ELR (cell line): ENCODE measurements at regions not wholly inside any gene's neighbourhood (a gene's known extent, or its start where the extent isn't known, plus 50 kb on each side); places are given as distances from the start of the nearest gene placed in this dataset.
A peak's percentile ranks its signal among the peaks of the same experiment; 100 is the strongest.

Experiments used
- DNase-seq: peaks from one replicate; pipeline ENCODE4 v3.0.0-alpha.2; 2015; ENCODE audit warnings: low read depth

DNA sequence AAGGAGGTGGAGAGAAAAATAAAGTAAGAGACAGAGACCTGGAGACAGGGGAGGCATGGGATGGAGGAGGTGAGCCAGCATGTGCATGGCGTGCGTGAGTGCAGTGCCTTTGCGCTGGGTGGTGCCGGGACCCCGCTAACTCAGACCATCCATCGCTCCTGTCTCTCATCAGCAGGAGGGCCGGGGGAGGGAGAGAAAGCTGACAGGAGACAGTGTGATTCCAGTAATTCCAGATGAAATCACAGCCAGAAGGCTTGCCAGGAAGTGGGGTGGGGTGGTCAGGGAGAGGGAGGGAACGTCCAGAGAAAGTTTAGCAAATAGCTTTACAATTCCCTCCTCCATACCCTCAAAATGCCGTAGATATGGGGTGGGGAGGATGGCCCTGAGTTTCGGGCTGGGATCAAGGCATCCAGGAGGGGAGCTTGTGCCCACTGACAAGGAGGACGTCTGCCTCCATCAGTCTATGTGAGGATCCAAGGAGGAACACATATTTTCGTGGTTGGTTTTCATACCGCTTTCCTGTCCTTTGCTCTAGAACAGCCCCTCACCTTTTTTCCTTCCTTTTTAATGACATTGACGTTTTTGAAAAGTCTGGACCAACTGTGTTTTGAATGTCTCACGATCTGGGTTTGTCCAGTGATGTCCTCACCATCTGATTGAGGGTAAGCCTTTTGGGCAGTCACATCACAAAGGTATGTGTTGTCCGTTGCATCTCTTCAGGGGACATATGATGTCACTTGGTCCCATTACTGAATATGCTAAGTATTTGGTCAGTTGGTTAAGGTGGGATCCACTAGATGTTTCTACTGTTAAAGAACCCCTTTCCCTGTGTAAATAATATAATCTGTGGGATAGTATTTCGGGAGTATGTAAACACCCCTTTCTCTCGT, 567.3 kb downstream of the MIAT start:
- no peak for DNase-seq

DNA sequence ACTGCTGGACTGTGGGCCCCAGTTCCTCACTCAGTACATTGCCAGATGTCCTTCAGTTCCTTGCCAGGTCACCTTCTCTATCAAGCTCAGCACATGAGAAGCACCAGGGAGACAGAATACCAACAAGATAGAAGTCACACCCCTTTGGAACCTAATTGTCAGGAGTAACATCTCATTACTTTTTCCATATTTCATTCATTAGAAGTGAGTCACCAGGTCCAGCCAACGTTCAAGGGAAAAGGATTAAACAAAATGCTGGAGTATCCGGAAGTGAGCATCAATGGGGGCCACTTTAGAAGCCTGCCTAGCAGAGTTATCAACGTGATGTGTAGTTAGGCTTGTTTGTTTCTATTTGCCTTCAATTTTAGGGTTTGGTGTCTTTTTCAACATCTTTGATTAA, 569.3 kb downstream of the MIAT start:
- peak; percentile 45 for DNase-seq

DNA sequence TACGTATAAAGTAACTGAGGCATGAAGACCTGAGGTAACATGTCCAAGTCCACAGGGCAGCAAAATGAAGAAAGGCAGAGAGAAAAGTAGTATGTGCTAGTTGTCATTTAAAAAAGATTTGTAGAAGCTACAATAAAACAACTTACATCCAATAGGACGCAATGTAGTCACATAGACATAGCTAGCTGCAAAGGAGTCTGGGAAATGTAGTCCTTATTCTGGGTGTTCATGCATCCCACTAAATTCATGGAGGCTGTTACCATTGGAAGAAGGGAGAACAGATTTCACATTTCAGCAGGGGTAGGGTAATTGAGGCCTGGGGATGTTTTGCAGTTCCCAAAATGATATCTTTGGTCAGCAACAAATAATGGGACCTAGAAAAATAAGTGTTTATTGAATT, 571.4 kb downstream of the MIAT start:
- no peak for DNase-seq

DNA sequence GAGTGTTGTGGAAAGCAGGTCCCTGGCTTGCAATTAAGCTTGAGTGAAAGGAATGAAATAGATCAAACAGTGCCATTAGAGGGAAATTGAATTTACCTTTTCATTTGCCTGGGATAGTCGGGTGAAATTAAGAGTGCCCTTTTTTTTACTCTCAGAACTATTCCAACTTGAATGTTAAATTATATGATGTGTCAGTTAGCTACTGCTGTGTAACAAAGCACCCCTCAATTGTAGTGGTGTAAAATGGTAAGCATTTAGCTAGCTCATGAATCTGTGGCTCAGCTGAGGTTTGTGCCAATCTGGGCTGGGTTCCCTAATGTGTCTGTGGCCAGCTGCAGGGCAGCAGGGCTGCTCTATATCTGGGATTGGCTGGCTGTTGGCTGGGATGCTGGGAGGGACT, 571.4 kb downstream of the MN1 start:
- no peak for DNase-seq

DNA sequence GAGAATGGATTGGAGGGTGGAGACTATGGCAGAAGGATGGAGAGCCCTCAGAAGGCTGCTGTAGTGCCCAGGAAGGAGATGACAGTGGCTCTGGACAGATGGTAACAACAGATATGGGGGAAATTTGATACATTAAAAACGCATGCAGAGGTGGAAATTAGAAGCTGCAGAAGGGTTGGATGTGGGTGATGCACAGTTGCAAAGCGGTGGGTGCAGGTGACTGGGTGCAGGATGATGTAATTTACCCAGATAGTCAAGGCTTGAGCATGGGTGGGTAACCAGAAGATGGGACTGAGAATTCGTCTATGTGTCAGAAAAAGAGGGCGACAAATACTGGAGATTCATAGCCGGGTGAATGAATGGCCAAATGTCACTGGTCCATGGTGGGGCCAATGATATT, 570.3 kb downstream of the MN1 start:
- no peak for DNase-seq

DNA sequence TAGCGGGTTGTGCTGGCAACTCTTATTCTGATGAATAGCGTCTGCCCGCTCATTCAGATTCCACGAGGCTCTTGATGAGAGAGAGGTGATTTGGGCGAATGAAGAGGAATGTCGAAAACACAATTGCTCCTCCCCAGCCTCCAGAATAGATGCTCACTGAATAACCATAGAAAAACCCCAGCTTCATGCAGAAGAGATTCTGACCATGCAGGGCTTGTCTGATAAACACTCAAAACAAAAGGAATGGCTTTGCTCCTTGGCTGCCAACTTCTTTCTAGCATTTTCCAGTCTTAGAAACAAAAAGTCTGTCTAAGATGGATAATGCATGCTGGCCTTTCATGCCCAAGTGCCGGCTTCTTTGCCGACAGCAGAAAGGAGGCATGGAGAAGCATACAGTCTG, 569.5 kb downstream of the MN1 start:
- DNase-seq: no peak

DNA sequence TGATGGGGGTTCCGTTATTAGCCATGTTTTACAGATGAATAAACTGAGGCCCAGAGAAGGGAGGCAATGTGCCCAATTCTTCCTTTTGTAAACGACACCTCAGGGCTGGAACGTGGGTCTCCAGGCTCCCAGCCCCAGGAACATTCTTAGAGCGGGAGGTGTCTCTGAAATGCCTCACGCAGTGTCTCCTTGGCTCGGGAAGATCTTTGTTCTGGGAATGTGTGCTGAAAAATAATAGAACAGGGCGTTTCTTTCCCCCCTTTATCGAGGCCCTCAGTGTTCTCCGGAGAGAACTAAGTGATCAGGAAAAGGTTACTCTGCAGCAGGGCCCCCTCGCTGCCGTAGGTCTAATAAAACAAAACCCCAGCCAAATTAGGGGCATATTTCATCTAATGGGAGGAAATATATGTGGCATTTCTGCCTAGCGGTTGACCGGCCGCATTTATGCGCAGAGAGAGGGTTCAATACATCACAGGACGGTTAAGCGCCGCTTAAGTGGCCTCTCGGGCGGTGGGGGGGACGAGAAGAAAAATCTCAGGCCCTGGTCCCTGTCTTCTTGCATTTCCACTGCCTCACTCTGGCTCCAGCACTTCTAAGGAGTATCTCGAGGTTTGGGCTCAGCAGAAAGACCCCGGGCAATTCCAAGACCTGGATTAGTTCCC, 564.3 kb downstream of the MN1 start:
- DNase-seq: no peak

DNA sequence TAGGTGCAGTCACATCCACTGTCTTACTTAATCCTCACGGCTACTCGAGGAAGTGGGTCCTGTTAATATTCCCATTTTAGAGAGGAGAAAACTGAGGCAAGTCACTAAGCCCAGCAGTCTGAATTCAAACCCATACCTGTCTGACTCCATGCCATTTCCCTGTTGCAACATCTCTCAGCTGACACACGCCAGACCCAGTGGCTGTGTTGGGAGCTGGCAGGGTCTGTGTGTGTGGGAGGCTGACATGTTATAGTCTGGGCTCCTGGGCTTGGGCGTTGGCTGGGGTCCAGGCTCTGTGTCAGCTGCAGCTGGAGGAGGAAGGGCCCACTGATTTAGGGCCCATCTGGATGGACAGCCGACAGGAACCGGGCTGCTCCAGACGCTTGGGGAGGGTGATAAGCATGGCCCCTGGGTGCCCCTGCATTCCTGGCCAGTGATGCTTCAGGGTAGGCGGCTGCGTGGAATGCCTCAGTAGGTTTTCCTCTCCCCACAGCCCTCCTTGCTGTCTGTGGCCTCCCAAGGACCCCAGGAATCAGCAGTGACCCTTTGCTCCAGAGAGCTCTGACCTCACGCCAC, 562.5 kb downstream of the MN1 start:
- DNase-seq: peak; percentile 79

DNA sequence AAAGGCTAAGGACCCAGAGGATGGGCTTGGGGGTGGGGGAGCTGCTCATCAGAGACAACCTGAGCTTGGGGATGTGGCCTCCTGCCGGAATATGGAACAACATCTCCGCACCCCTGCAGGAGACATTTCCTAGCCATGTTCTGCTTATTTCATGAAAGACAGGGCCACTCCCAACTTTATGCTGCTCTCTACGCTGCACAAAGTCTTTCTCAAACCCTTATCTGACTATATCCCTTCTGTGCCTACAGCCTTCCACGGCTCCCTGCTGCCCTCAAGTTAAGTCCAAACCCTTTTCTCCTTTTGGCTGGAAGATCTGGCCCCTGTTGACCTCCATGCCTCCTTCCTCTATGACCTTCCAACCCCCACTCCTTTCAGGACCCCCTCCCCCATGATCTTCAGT, 562.0 kb downstream of the MN1 start:
- DNase-seq: no peak

DNA sequence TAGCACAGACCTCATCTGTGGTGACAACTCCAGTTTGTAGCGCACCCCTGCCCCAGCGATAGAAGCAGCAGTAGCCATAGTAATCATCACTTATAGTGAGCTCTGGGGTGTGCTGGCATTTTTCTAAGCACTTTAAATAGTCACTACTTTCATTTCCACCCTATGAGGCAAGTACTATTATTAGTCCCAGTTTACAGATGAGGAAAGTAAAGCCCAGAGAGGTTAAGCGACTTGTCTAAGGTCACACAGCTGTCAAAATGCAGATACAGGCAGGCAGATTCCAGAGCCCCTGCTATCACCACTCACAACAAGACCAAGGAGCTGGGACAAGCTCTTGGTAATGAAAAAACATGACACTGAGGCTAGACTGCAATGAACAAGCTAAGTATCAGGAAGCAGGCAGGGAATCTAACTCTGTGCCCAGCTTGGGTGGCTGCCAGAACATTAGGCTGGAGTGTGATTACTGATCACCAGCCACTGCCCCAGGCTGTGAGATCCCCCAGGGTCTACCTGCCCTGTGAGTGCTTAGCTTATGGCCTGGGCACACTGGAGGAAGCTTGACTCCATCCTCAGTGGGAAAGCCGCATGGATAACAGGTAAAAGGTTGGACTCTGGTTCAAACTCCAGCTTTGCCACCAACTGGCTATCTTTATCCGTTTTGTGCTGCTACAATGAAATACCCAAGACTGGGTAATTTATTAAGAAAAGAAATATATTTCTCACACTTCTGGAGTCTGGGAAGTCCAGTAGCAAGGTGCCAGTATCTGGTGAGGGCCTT, 561.1 kb downstream of the MN1 start:
- no peak for DNase-seq

DNA sequence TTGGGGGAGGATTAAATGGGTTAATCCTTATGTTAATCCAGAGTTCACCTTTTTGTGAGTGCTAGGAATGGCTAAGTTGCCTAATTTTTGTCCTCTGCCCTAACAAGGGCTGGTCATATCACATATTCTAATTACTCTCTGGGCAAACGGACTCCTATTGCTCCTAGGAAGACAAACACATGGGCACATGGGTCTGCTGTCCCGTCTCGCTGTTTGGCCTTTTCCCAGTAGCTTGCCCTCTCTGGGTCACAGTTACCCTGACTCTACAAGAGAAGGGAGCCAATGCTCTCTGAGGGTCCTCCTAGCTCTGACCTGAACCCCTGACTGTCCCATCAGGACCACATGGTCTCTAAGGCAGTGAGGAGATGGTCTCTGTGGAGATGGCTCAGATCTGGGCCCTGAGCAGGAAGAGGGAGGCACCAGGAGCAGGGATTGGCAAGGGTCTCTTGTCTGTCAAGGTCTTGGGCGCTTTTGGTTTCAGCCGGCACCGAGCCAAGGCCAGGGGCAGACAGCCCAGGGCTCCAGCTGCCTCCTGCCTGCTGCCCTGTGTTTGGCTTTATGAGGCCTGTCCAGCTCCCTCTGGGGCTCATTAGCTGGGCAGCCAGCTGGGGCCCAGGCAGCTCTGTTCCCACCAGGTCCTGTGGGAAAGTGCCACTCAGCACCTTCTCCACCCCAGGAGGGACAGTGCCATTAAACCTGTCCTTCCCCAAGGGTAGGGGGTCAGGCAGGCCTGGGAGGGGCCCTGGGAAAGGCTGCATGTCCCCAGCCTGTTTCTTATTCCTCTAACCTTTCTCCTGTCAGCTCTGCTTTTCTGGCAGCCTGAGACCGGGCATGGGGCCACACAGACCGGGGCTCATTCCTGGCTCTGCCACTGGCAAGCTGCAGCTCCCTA, 559.9 kb downstream of the MN1 start:
- DNase-seq: no peak

DNA sequence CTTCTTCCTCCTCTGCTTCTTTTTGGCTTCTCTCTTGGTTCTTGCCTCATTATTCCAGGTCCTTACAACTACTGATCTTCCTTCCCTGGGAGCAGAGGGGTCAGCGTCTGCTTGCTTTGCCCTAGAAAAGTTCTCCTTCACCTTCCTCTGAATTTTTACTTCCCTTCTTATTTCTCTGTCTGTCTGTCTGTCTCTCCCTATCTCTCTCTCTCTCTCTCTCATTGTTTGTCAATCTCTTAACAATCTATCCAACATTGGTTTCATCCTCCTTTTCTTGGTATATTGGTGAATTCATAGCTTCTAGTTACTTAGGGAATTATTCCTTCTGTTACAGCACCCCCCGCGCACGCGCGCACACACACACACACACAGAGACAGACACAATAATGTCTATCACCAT, 559.1 kb downstream of the MN1 start:
- no peak for DNase-seq

DNA sequence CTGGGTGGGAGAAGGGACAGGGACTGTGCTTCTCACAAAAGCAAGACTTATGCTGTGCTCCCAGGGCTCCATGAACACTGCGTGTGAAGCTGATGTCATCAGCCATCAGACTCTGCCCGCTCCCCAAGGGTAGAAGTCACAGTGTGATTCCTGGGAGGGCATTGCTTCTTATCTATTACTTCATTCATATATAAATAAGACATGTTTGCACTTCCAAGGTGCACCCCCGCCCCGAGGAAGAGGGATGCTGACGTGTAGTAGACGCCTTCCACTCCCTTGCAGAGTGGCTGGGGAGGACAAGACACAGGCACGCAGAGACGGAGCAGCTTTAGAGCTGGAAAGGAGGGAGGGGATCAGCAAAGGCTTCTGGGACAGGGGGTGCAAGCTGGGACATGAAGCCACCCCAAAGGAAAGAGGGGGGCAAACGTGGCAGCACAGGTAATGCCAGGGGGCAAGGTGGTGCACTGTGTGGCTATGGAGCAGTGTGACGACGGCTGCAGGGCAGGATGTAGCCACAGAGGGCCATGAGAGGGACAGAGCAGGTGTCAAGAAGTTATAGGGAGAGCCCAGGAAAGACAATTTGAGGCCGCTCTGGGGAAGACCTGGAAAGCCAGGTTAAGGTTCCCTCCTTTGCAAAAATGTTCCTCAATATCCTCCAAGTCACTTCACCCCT, 558.5 kb downstream of the MN1 start:
- DNase-seq: no peak

DNA sequence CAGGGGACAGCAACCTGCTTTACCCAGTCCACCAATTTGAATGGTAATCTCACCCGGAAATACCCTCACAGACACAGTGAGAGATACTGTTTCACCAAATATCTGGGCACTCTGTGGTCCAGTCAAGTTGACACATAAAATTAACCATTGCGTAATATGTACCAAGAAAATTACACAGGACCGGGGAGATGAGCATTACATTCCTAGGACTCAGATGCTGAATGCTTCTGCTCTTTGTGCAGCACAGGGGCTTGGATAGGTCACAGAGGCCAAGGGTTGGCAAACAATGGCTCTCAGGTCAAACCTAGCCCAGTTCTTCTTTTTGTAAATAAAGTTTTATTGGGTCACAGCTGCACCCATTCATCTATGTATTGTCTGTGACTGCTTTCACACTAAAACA, 557.2 kb downstream of the MN1 start:
- no peak for DNase-seq

DNA sequence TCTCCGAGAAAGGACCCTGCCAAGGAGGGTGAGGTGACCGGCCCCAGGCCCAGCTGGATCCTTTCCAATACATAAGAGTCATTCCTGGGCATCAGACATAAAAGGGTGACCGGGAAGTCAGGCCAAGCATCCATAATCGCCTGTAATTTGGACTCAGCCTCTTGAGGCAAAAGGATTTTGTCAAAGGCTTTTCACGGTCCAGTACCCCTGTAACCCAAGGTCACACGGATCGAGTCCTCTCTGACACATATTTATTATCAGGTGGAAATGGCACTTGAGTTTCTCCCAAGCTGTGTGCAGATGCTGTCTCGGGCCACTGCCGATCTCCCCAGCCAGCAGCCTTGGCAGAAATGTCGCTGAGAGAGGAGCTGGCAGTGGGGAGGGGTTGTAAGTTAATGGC, 556.5 kb downstream of the MN1 start:
- DNase-seq: no peak

DNA sequence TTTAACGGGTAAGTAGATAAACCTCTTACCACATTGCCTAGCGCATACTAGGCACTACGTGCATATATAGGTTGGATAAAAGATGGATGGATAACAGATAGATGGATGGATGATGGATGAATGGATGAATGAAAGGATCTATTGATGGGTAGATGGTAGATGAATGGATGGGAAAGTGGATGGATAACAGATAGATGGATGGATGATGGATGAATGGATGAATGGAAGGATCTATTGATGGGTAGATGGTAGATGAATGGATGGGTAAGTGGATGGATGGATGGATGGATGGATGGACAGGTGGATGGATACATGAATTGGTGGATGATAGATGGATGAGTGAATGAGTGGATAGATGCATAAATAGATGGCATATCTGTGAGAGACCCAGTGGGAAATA, 555.0 kb downstream of the MN1 start:
- DNase-seq: no peak

DNA sequence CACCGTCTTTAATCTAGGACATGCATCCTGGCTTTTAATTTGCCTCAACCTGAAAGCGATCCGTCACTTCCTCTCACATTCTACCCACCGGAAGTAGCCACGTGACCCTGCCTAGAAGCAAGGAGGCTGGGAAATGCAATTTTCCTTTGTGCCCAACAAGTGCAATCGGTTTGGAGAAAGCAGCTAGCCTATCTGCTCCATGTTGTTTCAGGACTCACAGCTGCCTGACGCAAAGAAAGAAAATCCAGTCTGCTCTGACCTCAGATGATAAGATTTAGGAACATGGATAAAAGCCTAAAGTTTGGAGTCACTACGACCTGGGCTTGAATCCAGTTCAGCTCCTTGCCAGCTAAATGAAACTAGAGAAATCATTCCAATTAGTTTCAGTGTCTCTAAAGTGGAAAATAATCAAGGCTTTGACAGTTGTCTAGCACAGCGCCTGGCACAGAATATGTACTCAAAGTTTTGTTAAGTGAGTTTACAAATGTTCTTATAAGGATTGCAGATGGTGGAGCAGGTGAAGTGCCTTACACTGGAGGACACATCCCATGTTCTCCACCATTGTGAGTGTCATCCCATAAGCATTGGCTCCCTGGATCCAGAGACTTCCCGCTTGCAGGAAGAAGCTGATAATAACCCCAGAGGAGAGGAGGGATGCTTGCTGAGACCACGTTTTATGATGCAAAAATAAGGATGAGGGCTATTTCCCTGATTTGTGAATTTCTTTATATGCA, 553.7 kb downstream of the MN1 start:
- DNase-seq: no peak

DNA sequence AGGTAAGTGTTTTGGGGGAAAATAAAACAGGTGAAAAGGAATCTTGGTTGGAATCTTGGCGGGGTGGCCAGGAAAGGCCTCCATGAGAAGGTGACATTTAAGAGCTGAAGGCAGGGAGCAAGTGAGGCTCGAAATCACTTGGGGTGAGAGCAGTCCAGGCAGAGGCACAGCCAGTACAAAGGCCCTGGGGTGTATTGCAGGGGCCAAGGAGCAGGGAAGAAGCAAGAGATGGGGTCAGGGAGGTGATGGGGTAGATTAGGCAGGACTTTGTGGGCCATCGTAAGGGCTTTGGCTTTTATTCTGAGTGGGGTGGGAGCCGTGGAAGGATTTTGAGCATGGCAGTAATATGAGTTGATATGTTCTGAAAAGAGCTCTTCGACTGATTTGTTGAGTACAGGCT, 551.1 kb downstream of the MN1 start:
- no peak for DNase-seq

DNA sequence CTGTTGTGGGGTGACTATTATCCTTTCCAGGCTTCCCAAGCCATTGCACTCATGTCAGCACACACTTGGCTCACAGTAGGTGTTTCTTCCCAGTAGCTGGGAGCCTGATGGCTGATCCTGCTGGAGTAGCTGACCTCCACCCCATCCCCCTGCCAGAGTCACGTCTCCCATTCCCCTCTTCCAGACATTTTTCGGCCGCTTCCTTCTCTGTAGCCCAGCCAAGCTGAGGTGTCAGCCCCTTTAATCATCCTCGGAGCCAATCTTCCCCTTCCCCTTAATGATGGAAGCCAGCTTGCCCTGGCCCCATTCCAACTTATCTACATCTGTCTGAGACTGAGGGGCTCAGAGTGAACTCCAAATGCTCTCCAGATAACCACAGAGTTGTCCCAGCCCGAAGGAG, 550.7 kb downstream of the MN1 start:
- no peak for DNase-seq

DNA sequence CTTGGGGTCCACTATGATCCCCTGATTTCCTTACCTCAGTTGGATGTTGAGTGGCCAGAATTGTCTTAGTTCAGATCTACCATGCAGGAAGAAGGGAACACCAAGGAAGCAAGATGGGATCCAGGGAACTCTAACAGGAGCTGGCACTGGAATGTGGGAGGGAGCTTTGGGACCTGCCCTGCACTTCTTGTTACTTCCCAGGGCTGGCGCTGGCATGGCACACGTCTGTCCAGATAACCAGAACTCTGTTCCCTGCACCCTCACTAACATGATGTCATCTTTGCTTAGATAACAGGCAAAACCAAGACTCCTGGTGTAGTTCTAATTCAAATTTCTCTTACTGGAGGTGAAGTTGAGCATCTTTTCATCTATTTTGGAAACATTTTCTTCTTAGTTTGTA, 550.0 kb downstream of the MN1 start:
- no peak for DNase-seq
